NCI-H526 (cell line): ENCODE measurements at regions not wholly inside any gene's neighbourhood (a gene's known extent, or its start where the extent isn't known, plus 50 kb on each side); places are given as distances from the start of the nearest gene placed in this dataset.
A peak's percentile ranks its signal among the peaks of the same experiment; 100 is the strongest.

Experiments
- DNase-seq, 2 experiments: peaks; one replicate each; lab custom pipeline; 2025; lab: John Stamatoyannopoulos, UW

- DNase-seq = no peak
Observed at GRCh38 chr1:234554218-234554697, 55.7 kb downstream of the IRF2BP2 start.

- no peak for DNase-seq
Observed at GRCh38 chr1:234553240-234554188, 56.5 kb downstream of the IRF2BP2 start.

DNA sequence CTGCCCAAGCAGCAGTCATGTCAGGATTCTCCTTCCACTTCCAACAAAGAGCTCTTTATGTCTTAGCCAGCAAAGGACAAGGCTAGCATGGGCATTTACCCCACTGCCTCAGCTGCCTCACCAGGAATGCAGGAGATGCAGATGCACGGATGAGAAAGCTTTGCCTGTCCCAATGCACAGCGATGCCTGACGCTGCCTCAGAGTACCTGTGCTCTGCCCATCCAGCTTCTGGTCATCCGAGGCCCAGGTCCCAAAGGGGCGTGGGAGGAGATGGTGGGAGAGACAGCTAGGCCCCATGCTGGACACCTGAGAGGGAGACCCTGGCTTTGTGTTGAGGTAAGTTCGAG is 59.0 kb downstream of the IRF2BP2 start:
- no peak for DNase-seq

DNA sequence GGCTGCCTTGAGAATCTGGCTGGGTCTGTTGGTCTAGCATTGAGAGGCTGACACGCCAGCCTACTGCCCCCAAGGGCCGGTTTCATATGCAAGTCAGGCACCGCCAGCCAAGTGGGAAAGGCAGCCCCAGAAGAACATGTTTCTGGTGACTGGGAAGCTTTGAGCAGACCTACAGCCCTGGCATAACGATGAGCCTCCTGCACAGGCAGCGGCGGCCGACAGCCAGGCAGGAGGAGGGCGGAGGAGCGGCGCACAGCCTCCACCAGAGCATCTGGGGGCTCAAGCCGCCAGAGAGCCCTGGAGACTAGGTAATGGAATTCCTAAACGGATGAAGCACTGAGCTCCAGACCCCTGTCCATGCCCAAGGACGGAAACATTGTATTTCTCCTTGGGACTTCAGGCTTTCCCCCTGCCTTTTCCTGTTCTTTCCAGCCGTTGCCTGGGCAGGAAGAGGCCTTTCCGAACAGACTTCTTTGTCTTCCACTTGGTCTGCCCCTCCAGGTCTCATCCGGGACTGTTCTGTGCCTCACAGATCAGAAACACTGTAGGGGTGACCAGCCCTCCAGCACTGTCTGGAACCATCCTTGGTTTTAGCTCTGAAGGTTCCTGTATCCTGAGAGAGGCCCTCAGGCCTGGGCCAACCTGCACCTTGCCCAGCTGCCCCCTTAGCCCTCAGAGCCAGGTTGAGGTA is 59.5 kb downstream of the IRF2BP2 start:
- DNase-seq = no peak

DNA sequence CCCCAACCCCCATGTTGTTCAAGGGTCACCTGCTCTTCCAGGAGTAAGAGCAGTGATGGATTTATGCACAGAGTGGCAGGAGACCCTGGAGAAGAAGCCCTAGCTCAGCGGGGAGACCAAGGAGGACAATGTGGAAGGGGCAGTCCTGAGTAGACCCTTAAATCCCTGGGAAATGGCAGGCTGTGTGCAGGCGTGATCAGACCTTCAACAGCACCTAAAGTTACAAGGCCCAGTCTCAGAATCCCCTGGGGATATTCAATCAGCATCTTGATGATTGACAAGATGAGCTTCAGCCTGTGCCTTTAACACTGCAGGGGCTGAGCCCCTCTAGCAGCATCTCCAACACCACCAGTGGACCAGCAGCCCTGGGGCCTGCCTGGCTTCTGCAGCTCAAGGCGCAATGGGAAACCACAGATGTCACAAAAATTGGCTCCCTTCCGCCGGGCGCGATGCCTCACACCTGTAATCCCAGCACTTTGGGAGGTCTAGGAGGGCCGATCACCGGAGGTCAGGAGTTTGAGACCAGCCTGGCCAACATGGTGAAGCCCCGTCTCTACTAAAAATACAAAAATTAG is 60.4 kb downstream of the IRF2BP2 start:
- DNase-seq = no peak

- DNase-seq = no peak
Observed at GRCh38 chr1:234546890-234547788, 62.8 kb downstream of the IRF2BP2 start.

- no peak for DNase-seq
Observed at GRCh38 chr1:234546387-234546704, 63.6 kb downstream of the IRF2BP2 start.

GRCh38 chr1:234545517-234546386 is 64.2 kb downstream of the IRF2BP2 start:
- DNase-seq = no peak

DNA sequence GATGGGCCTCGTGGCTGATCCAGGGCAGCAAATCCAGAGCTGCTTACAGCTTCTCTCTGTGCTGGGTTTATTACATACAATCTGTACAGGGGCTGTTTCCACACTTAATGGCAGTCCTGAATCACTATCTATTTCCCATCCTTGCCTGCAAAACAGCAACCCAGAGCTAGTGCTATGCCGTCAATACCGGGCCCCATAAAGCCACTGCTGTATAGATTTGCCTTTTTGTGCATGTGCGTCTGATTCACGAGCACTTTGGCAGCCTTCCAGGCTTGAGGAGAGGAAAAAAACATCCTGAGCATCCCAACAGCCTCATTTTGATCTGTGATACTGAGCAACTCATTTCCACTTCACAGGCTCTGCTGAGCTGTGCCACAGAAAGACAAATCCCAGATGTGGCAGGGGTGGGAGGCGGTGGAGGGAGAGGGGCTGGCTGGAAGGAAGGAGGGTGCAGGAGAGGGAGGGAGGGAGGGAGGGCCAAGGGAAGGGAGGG is 65.2 kb upstream of the TARBP1 start:
- peak; percentile 26 to 50 for DNase-seq

DNA sequence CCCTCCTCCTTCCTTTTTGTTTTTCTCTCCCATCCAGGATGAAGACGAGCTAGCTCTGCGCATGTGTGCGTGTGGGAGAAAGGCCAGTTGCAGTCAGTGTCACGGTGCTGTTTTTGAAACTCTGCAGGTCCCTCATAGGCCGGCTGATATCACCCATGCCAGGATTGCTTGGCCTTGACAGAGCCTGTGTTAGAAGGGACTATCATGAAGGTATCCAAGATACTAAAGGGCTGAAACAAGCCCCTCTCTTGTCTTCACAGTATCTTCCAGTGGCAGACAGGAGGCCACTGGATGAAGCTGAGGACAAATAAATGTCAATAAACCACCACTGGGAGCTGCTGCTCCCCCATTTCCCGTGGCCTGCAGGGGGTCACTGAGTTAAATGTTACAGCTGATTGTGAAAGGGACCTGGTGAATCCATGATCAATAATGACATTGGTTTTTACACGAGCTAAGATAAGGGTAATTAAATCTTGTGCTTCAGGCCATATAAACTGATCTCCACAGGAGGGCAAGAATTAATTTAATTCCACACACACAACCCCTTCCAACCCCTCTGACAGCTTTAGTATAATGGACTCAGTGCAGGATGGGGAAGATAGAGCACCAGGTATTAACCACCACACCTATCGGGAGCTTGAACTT is 64.6 kb upstream of the TARBP1 start:
- no peak for DNase-seq

- DNase-seq = no peak
Observed at GRCh38 chr1:234542211-234542850, 63.4 kb upstream of the TARBP1 start.

GRCh38 chr1:234541286-234541975 is 62.5 kb upstream of the TARBP1 start:
- DNase-seq = no peak

DNA sequence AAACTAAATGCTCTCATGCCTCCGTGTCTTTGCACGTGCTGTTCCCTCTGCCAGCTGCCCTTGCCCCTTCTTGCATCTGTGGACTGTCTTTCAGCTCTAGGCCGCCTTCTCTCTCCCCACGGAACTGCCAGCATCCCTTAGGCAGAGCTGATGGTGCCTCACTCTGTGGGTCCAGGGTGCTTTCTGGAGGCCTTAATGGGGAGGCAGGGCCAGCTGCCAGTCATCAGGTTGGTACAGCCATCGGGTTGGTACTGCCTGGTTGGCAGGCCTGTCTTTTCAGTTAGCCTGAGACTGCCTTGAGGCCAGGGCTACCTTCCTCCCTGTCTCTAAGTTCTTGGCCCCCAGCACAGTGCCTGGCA is 61.4 kb upstream of the TARBP1 start:
- DNase-seq = no peak

DNA sequence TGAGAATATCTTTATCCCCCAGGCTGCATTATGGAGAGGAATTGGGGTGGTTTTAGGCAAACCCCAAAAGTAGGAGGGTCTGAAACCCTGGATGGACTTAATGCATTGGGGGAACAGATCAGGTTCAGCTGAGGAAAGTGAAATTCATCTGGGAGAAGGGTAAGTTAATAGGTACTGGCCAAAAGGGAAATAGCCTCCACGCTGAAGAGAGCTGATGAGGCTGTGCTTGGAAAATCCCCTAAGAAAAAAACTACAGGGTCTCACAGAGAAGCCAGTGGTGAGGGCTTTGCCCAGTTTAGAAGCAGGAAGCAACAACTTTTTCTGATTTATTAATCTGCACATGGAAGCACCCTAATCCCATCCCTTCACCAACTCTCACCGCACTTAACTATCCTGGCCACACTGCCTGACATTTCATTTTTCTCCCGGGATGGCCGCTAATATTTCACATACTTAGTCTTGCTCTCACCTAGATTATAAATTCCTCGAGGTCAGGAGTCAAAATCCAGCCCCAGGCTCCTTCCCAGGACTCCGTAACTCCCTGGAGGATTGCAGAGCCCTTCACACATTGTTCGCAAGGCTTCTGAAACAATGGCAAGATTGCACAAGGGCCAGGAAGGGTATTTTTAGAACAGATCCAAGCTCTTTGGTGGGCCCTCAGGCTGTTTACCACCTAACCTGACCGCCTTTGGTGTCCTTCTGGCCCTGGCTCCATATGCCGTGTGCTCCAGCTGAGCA is 60.9 kb upstream of the TARBP1 start:
- DNase-seq = no peak

DNA sequence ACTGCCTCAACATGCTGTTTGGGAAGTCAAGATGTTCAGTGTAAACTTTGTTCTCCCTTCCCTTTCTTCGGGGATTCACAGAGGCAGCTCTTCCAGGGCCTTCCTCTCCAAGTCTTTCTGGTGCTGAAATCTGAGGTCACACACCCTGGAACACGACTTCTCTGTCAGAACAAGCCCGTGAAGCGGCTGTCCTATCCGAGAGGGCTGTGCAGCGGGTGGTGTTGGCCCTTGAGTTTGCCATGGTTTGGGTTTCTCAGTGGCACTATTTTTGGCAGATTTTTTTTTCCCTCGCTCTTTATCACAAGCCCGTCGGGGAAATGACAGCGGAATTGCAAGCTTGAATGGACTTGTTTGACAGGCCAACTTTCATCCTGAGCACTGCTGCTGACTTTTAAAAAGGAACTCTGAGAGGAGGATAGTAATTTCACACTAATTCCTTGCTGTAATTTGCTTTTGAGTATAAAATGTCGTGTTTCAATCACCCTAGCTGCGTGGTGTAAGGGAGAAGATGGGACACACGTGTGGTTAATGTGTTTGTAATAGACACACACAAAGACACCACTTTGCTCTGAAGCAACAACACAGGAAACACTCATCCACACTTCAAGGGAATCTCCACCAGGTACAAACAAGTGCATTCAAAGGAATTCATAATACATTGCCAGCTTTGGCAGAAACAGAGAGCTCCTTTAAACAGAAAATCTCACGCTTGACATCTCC is 60.1 kb upstream of the TARBP1 start:
- DNase-seq = no peak

DNA sequence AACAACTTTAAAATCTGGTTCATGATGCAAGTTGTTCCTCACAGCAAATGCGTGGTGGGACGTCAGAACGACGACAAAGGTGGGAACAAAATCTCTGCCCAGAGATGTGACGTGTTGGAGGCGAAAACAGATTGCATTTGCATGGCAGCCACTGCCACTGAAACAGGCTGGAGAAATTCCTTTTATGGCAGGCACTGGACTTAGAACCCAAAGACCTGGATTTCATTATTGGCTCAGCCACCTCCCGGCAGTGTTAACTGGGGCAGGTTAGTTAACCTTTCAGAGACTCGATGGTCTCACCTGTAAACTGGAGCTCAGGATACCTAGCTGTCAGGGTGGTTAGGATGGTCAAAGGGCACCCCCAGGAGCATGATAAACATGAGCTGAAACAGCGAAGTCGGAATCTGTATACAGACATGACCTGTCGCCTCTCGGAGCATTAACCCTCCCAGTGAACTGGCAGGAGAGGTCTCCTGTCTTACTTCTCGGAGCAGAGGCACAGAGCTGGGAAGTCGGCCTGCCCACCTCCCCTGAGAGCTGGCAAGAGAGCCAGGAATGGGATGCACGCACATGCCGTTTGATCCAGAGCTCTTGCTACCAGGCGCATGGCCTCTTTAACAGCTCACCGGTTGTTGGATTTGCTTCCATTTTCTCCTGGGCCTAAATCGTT is 59.2 kb upstream of the TARBP1 start:
- no peak for DNase-seq

GRCh38 chr1:234537236-234537635 is 58.3 kb upstream of the TARBP1 start:
- no peak for DNase-seq
